H9 (cell line): ENCODE measurements at regions not wholly inside any gene's neighbourhood (a gene's known extent, or its start where the extent isn't known, plus 50 kb on each side); places are given as distances from the start of the nearest gene placed in this dataset.

Source experiments
- DNase-seq: peaks from one replicate; pipeline ENCODE4 v3.0.0-alpha.2; 2017
- H2AFZ ChIP-seq: one replicate; pipeline ENCODE4 v1.6.1; 2013; ENCODE audit warnings: mild to moderate bottlenecking, low read length, control low read depth, moderate library complexity
- H2AK5ac ChIP-seq: 2 replicates; pipeline ENCODE4 v1.6.1; 2013; ENCODE audit warnings: low read length, control low read depth, mixed read lengths; ENCODE audit not compliant: insufficient read length
- H2BK120ac ChIP-seq: one replicate; pipeline ENCODE4 v1.6.1; 2013; ENCODE audit warnings: low read depth, mild to moderate bottlenecking, low read length, control low read depth, inconsistent platforms; ENCODE audit not compliant: poor library complexity, severe bottlenecking
- H2BK12ac ChIP-seq: 2 replicates; pipeline ENCODE4 v1.6.1; 2013; ENCODE audit warnings: low read length, control low read depth, mixed read lengths, low read depth; ENCODE audit not compliant: insufficient read length
- H2BK15ac ChIP-seq: 2 replicates; pipeline ENCODE4 v1.6.1; 2013; ENCODE audit warnings: low read depth, low read length, control low read depth
- H2BK20ac ChIP-seq: one replicate; pipeline ENCODE4 v1.6.1; 2013; ENCODE audit warnings: low read depth, mild to moderate bottlenecking, low read length, control low read depth, inconsistent platforms; ENCODE audit not compliant: poor library complexity, severe bottlenecking
- H2BK5ac ChIP-seq: 2 replicates; pipeline ENCODE4 v1.6.1; 2013; ENCODE audit warnings: low read length, control low read depth, mixed read lengths; ENCODE audit not compliant: insufficient read length
- H3K14ac ChIP-seq: 2 replicates; pipeline ENCODE4 v1.6.1; 2013; ENCODE audit warnings: low read length, control low read depth; ENCODE audit not compliant: insufficient read depth
- H3K18ac ChIP-seq: 2 replicates; pipeline ENCODE4 v1.6.1; 2013; ENCODE audit warnings: low read depth, mild to moderate bottlenecking, mixed read lengths, low read length, control low read depth; ENCODE audit not compliant: insufficient read length
- H3K23ac ChIP-seq: 2 replicates; pipeline ENCODE4 v1.6.1; 2013; ENCODE audit warnings: low read length, control low read depth, mixed read lengths, low read depth; ENCODE audit not compliant: insufficient read length
- H3K23me2 ChIP-seq: 2 replicates; pipeline ENCODE4 v1.6.1; 2013; ENCODE audit warnings: low read depth, mild to moderate bottlenecking, mixed read lengths, low read length, control low read depth; ENCODE audit not compliant: insufficient read length, poor library complexity, severe bottlenecking
- H3K27ac ChIP-seq: 2 replicates; pipeline ENCODE4 v1.5.1; 2013; ENCODE audit warnings: low read length, control low read depth, mixed read lengths, low read depth; ENCODE audit not compliant: insufficient read length
- H3K27me3 ChIP-seq: 2 replicates; pipeline ENCODE4 v1.6.1; 2013; ENCODE audit warnings: low read length, control low read depth, inconsistent platforms; ENCODE audit not compliant: insufficient read depth
- H3K4ac ChIP-seq: 2 replicates; pipeline ENCODE4 v1.6.1; 2013; ENCODE audit warnings: low read depth, mild to moderate bottlenecking, control low read depth, inconsistent platforms, low read length, moderate library complexity
- H3K4me1 ChIP-seq: 2 replicates; pipeline ENCODE4 v1.6.1; 2013; ENCODE audit warnings: low read length, control low read depth, inconsistent platforms; ENCODE audit not compliant: insufficient read depth
- H3K4me2 ChIP-seq: 2 replicates; pipeline ENCODE4 v1.6.1; 2013; ENCODE audit warnings: low read length, control low read depth, mixed read lengths; ENCODE audit not compliant: insufficient read length, insufficient read depth
- H3K56ac ChIP-seq: 2 replicates; pipeline ENCODE4 v1.6.1; 2013; ENCODE audit warnings: low read depth, mild to moderate bottlenecking, mixed read lengths, low read length, control low read depth; ENCODE audit not compliant: insufficient read length
- H3K79me1 ChIP-seq: 2 replicates; pipeline ENCODE4 v1.6.1; 2013; ENCODE audit warnings: low read depth, mild to moderate bottlenecking, moderate library complexity, low read length, control low read depth, inconsistent platforms; ENCODE audit not compliant: insufficient read depth, poor library complexity, severe bottlenecking
- H3K79me2 ChIP-seq: 2 replicates; pipeline ENCODE4 v1.6.1; 2013; ENCODE audit warnings: low read length, control low read depth, inconsistent platforms; ENCODE audit not compliant: insufficient read depth
- H3K9ac ChIP-seq: 2 replicates; pipeline ENCODE4 v1.6.1; 2013; ENCODE audit warnings: low read length, control low read depth, mixed read lengths; ENCODE audit not compliant: insufficient read length; ENCODE audit errors: extremely low read depth
- H3K9me3 ChIP-seq: one replicate; pipeline ENCODE4 v1.6.1; 2013; ENCODE audit warnings: low read depth, low read length, inconsistent platforms; ENCODE audit not compliant: control insufficient read depth
- H3T11ph ChIP-seq: one replicate; pipeline ENCODE4 v1.6.1; 2013; ENCODE audit warnings: mild to moderate bottlenecking, low read length, control low read depth, inconsistent platforms
- H4K20me1 ChIP-seq: one replicate; pipeline ENCODE4 v1.6.1; 2013; ENCODE audit not compliant: control insufficient read depth, insufficient read length, insufficient read depth
- H4K5ac ChIP-seq: 2 replicates; pipeline ENCODE4 v1.6.1; 2013; ENCODE audit warnings: low read depth, mild to moderate bottlenecking, mixed read lengths, low read length, control low read depth; ENCODE audit not compliant: insufficient read length
- H4K8ac ChIP-seq: replicated peaks from 2 replicates; pipeline ENCODE4 v1.6.1; 2013; ENCODE audit warnings: low read length, control low read depth, mixed read lengths, low read depth; ENCODE audit not compliant: insufficient read length
- H4K91ac ChIP-seq: 2 replicates; pipeline ENCODE4 v1.6.1; 2013; ENCODE audit warnings: low read depth, mild to moderate bottlenecking, moderate library complexity, mixed read lengths, low read length, control low read depth; ENCODE audit not compliant: insufficient read length
- H3K27ac Mint-ChIP-seq, 3 experiments: 2 replicates in 2 of 3; 3 replicates in 1 of 3; pipeline ENCODE4 v1.8.0; 2020 to 2021; ENCODE audit warnings: mixed read lengths in 3 of 3, mild to moderate bottlenecking in 1 of 3, moderate library complexity in 1 of 3
- H3K27me3 Mint-ChIP-seq: 2 replicates; pipeline ENCODE4 v1.8.0; 2021; ENCODE audit warnings: low read depth, mild to moderate bottlenecking, moderate library complexity, mixed read lengths
- H3K36me3 Mint-ChIP-seq, 3 experiments: 2 replicates in 2 of 3; 3 replicates in 1 of 3; pipeline ENCODE4 v1.8.0; 2020 to 2021; ENCODE audit warnings: low read depth in 3 of 3, mixed read lengths in 3 of 3; ENCODE audit not compliant: insufficient read depth in 1 of 3
- H3K4me1 Mint-ChIP-seq, 2 experiments: 2 replicates each; pipeline ENCODE4 v1.8.0; 2020; ENCODE audit warnings: mixed read lengths in 2 of 2
- H3K4me3 Mint-ChIP-seq, 2 experiments: 2 replicates in 1 of 2; 3 replicates in 1 of 2; pipeline ENCODE4 v1.8.0; 2020 to 2021; ENCODE audit warnings: mild to moderate bottlenecking in 2 of 2, mixed read lengths in 2 of 2, moderate library complexity in 1 of 2
- H3K9me3 Mint-ChIP-seq, 2 experiments: 2 replicates in 1 of 2; 3 replicates in 1 of 2; pipeline ENCODE4 v1.8.0; 2020; ENCODE audit warnings: mild to moderate bottlenecking in 2 of 2, mixed read lengths in 2 of 2, moderate library complexity in 1 of 2
- WGBS: extraction: QIAGEN DNeasy Blood & Tissue Kit; methylation state at CpG from one replicate; pipeline ENCODE4 v1.1.7; 2013; ENCODE audit warnings: missing lambda C conversion rate, low lambda C conversion rate, mixed read lengths; ENCODE audit not compliant: insufficient read length; ENCODE audit errors: extremely low coverage; 5-methylcytosine and 5-hydroxymethylcytosine counted together
- TF ChIP-seq, protein P1 (sequence below): fragments of 200-600 bp; sonication (generic); conservative IDR thresholded peaks from 3 replicates; pipeline ENCODE4 v1.8.0; 2021; ENCODE audit warnings: antibody characterized with exemption, mild to moderate bottlenecking

DNA sequence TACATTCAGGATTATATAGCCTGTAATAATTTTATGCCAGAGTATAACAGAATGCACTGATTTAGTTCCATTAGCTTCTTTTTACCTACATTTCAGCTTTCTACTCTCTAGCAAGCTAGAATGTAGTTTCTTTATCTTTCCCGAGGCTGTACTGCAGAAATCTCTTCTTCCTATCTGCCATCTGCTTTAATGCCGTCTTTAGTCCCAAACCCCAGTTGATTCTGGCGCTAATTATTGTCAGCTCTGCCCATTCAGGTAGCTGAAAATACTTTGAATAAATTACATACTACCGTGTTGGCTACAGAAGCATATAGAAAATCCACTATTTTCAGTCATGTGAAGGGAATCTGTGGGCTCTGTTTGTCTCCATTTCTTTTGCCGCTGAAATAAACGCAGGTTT lies 706.7 kb downstream of the NTRK3 start:
- Histone ChIP-seq H3K23ac (no peak overlapping the region), H3K27ac (no peak overlapping the region), H3K4ac (no peak overlapping the region), H3K4me1 (no peaks in the 10 kb centered on the region), H3K79me1 (no peaks in the 10 kb centered on the region), H3K9me3 (no peaks in the 10 kb centered on the region), H2BK120ac (no peak overlapping the region), H2AK5ac (no peak overlapping the region), H2BK5ac (no peak overlapping the region), H4K91ac (no peak overlapping the region), H3K9ac (no peak overlapping the region), H2AFZ (no peak overlapping the region), H3K23me2 (no peaks in the 10 kb centered on the region), H3K18ac (no peak overlapping the region), H4K20me1 (no peaks in the 10 kb centered on the region), H4K8ac (no peak overlapping the region), H3T11ph (no peak overlapping the region), H3K79me2 (no peaks in the 10 kb centered on the region), H4K5ac (no peak overlapping the region), H3K14ac (no peak overlapping the region), H3K27me3 (no peaks in the 10 kb centered on the region), H3K56ac (no peak overlapping the region), H2BK12ac (no peak overlapping the region), H3K4me2 (no peak overlapping the region), H2BK20ac (no peak overlapping the region), H2BK15ac (no peak overlapping the region)
- no peaks in the 10 kb centered on the region for H3K36me3 Mint-ChIP-seq
- no peak overlapping the region for H3K4me3 Mint-ChIP-seq
- H3K9me3 Mint-ChIP-seq, result peaks cover 0 to 6% of the 10 kb centered on the region in 2 experiments; a peak in 2 of 5 replicates
- whole genome bisulfite sequencing, result no CpG with 5 or more reads among the region's 6 CpGs
- DNase-seq, result no peak
- no peak overlapping the region for H3K27ac Mint-ChIP-seq
- no peaks in the 10 kb centered on the region for H3K4me1 Mint-ChIP-seq
- no peaks in the 10 kb centered on the region for H3K27me3 Mint-ChIP-seq
- TF ChIP-seq, protein P1, sequence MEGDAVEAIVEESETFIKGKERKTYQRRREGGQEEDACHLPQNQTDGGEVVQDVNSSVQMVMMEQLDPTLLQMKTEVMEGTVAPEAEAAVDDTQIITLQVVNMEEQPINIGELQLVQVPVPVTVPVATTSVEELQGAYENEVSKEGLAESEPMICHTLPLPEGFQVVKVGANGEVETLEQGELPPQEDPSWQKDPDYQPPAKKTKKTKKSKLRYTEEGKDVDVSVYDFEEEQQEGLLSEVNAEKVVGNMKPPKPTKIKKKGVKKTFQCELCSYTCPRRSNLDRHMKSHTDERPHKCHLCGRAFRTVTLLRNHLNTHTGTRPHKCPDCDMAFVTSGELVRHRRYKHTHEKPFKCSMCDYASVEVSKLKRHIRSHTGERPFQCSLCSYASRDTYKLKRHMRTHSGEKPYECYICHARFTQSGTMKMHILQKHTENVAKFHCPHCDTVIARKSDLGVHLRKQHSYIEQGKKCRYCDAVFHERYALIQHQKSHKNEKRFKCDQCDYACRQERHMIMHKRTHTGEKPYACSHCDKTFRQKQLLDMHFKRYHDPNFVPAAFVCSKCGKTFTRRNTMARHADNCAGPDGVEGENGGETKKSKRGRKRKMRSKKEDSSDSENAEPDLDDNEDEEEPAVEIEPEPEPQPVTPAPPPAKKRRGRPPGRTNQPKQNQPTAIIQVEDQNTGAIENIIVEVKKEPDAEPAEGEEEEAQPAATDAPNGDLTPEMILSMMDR, result no peak
